VCaP (cell line): ENCODE measurements at regions not wholly inside any gene's neighbourhood (a gene's known extent, or its start where the extent isn't known, plus 50 kb on each side); places are given as distances from the start of the nearest gene placed in this dataset.
"Not testable (repeated sequence)": the region's sequence is repeated elsewhere in the genome, so short reads cannot be mapped to it uniquely, and the experiment has no call there.

Experiments used
- H3K27ac ChIP-seq: fragments of 450-650 bp; 2 replicates; pipeline ENCODE4 v1.5.1; 2017
- CTCF ChIP-seq: fragments of 450-650 bp; conservative IDR thresholded peaks from 2 replicates; pipeline ENCODE4 v1.5.1; 2017; ENCODE audit warnings: mild to moderate bottlenecking, moderate library complexity

GRCh38 chr6:67883500-67884366 lies 751.3 kb upstream of the ADGRB3 start:
- TF ChIP-seq CTCF = no peak
- no peak overlapping the region for H3K27ac ChIP-seq

- no peak for TF ChIP-seq CTCF
- no peak overlapping the region for H3K27ac ChIP-seq
These were observed 752.4 kb upstream of the ADGRB3 start for GRCh38 chr6:67882436-67883311.

GRCh38 chr6:67881706-67882065 lies 753.4 kb upstream of the ADGRB3 start:
- no peak for TF ChIP-seq CTCF
- H3K27ac ChIP-seq = peak overlapping the region; percentile 14; the same call in 1 of the 2 replicates

- peak overlapping the region; percentile 14; the same call in 1 of the 2 replicates for H3K27ac ChIP-seq
- no peak for TF ChIP-seq CTCF
These were observed 754.0 kb upstream of the ADGRB3 start for GRCh38 chr6:67880939-67881705.

- not testable (repeated sequence) for H3K27ac ChIP-seq
These were observed 754.7 kb upstream of the ADGRB3 start for GRCh38 chr6:67880343-67880742.

GRCh38 chr6:67879928-67880327 lies 755.2 kb upstream of the ADGRB3 start:
- H3K27ac ChIP-seq = not testable (repeated sequence)

GRCh38 chr6:67879105-67879904 lies 755.8 kb upstream of the ADGRB3 start:
- not testable (repeated sequence) for H3K27ac ChIP-seq

GRCh38 chr6:67878216-67878615 lies 756.9 kb upstream of the ADGRB3 start:
- H3K27ac ChIP-seq = not testable (repeated sequence)

GRCh38 chr6:67877288-67877687 lies 757.8 kb upstream of the ADGRB3 start:
- no peak for TF ChIP-seq CTCF

More at GRCh38 chr6:67877288-67877687, 757.8 kb upstream of the ADGRB3 start:
- H3K27ac ChIP-seq = no peak overlapping the region
